Upper lobe of left lung (tissue), 6 donors: ENCODE measurements at regions not wholly inside any gene's neighbourhood (a gene's known extent, or its start where the extent isn't known, plus 50 kb on each side); places are given as distances from the start of the nearest gene placed in this dataset.

ENCODE experiments used
- ATAC-seq, 2 donors: fragments of 200-7000 bp; cut with Tn5 transposase; one replicate each; pipeline ENCODE4 v1.9.1; 2022; ENCODE audit warnings: mild to moderate bottlenecking in 2 of 2, moderate library complexity in 2 of 2; ENCODE audit not compliant: low FRiP score in 2 of 2
- DNase-seq, 2 donors: peaks; one replicate each; pipeline ENCODE4 v3.0.0-alpha.2; 2019 to 2020
- H3K27ac ChIP-seq, 4 donors: fragments of 200-600 bp; sonication (generic); one replicate each; pipeline ENCODE4 v1.5.1; 2016 to 2019
- H3K27me3 ChIP-seq, 4 donors: fragments of 200-600 bp; sonication (generic); one replicate each; pipeline ENCODE4 v1.5.1; 2017 to 2019
- H3K36me3 ChIP-seq, 4 donors: fragments of 200-600 bp; sonication (generic); one replicate each; pipeline ENCODE4 v1.5.1; 2016 to 2019
- H3K4me1 ChIP-seq, 4 donors: fragments of 200-600 bp; sonication (generic); one replicate each; pipeline ENCODE4 v1.5.1; 2018 to 2019
- H3K4me3 ChIP-seq, 4 donors: fragments of 200-600 bp; sonication (generic); one replicate each; pipeline ENCODE4 v1.5.1; 2017 to 2019; ENCODE audit warnings: mild to moderate bottlenecking in 2 of 4, moderate library complexity in 1 of 4
- H3K9me3 ChIP-seq, 4 donors: fragments of 200-600 bp; sonication (generic); one replicate each; pipeline ENCODE4 v1.5.1; 2018 to 2019
- CTCF ChIP-seq, 6 experiments: fragments of 450-650 bp in 4 of 6; fragments of 200-600 bp in 2 of 6; sonication (generic) in 2 of 6; IDR thresholded peaks; one replicate each; pipeline ENCODE4 v1.5.1; 2016 to 2019; ENCODE audit warnings: antibody characterized with exemption in 6 of 6
- EP300 ChIP-seq, 4 donors: sonication (generic); formaldehyde crosslinking; IDR thresholded peaks; one replicate each; pipeline ENCODE4 v1.5.1; 2017; ENCODE audit warnings: antibody characterized with exemption in 4 of 4, control low read depth in 2 of 4
- POLR2A ChIP-seq, 4 donors: fragments of 450-650 bp; IDR thresholded peaks; one replicate each; pipeline ENCODE4 v1.5.1; 2016 to 2017; ENCODE audit warnings: antibody characterized with exemption in 4 of 4, mild to moderate bottlenecking in 2 of 4
- POLR2AphosphoS5 ChIP-seq, 2 donors: sonication (generic); formaldehyde crosslinking; IDR thresholded peaks; one replicate each; pipeline ENCODE4 v1.5.1; 2017; ENCODE audit warnings: antibody characterized with exemption in 2 of 2
- WGBS, 2 donors: methylation state at CpG; one replicate each; pipeline ENCODE4 v1.1.5; 2017 to 2018; 5-methylcytosine and 5-hydroxymethylcytosine counted together
- donor health status: DM: no; HTN: no; CAD: no; lungs with moderate emphysema.
- donor health status: DM: no; HTN: yes; CAD: no; lungs with severe emphysema.

- no peaks in the 10 kb centered on the region for H3K27me3 ChIP-seq
- H3K27ac ChIP-seq = no peak overlapping the region
- ATAC-seq = no peak
- H3K36me3 ChIP-seq = no peaks in the 10 kb centered on the region
- DNase-seq = no peak
- 85 to 92% methylated on average over 4 of the region's 4 CpGs for WGBS, 2 donors
- no peaks in the 10 kb centered on the region for H3K9me3 ChIP-seq
- H3K4me3 ChIP-seq = no peak overlapping the region
- H3K4me1 ChIP-seq = peaks cover 0 to 7% (median 5%) of the 10 kb centered on the region in 4 donors
- no peak for TF ChIP-seq EP300 (IDR thresholded peaks at IDR 0.05)
- TF ChIP-seq CTCF (IDR thresholded peaks at IDR 0.05) = no peak
- TF ChIP-seq POLR2AphosphoS5 (IDR thresholded peaks at IDR 0.05) = no peak
- no peak for TF ChIP-seq POLR2A (IDR thresholded peaks at IDR 0.05)
Observed at GRCh38 chr10:110404413-110404812, 93.3 kb upstream of the DUSP5 start.

- Histone ChIP-seq H3K27ac (no peak overlapping the region), H3K27me3 (no peaks in the 10 kb centered on the region), H3K4me1 (peaks cover 0 to 8% (median 2%) of the 10 kb centered on the region in 4 donors), H3K9me3 (no peaks in the 10 kb centered on the region), H3K36me3 (no peaks in the 10 kb centered on the region), H3K4me3 (no peak overlapping the region)
- ATAC-seq = no peak
- WGBS, 2 donors = 84 to 85% methylated on average over 8 of the region's 8 CpGs
- DNase-seq = no peak
- no peak for TF ChIP-seq POLR2AphosphoS5 (IDR thresholded peaks at IDR 0.05)
- no peak for TF ChIP-seq EP300 (IDR thresholded peaks at IDR 0.05)
- TF ChIP-seq POLR2A (IDR thresholded peaks at IDR 0.05) = no peak
- no peak for TF ChIP-seq CTCF (IDR thresholded peaks at IDR 0.05)
Observed at GRCh38 chr10:110404825-110405224, 92.9 kb upstream of the DUSP5 start.

GRCh38 chr10:110405380-110405779 is 92.3 kb upstream of the DUSP5 start:
- Histone ChIP-seq H3K27me3 (no peaks in the 10 kb centered on the region), H3K4me3 (no peak overlapping the region), H3K27ac (no peak overlapping the region), H3K4me1 (peaks cover 5 to 13% (median 6%) of the 10 kb centered on the region in 4 donors), H3K9me3 (no peaks in the 10 kb centered on the region), H3K36me3 (no peaks in the 10 kb centered on the region)
- no peak for ATAC-seq
- DNase-seq = no peak
- WGBS, 2 donors = 85 to 88% methylated on average over 6 of the region's 6 CpGs
- TF ChIP-seq EP300 (IDR thresholded peaks at IDR 0.05) = no peak
- no peak for TF ChIP-seq POLR2A (IDR thresholded peaks at IDR 0.05)
- TF ChIP-seq POLR2AphosphoS5 (IDR thresholded peaks at IDR 0.05) = no peak
- TF ChIP-seq CTCF (IDR thresholded peaks at IDR 0.05) = no peak

- no peaks in the 10 kb centered on the region for H3K27me3 ChIP-seq
- WGBS, 2 donors = 92% methylated on average over 8 of the region's 8 CpGs
Observed at GRCh38 chr10:110407301-110408170, 90.2 kb upstream of the DUSP5 start.

More at GRCh38 chr10:110407301-110408170, 90.2 kb upstream of the DUSP5 start:
- H3K27ac ChIP-seq = no peak overlapping the region
- ATAC-seq = no peak
- H3K36me3 ChIP-seq = no peaks in the 10 kb centered on the region
- no peak overlapping the region for H3K4me3 ChIP-seq
- H3K9me3 ChIP-seq = no peaks in the 10 kb centered on the region
- peaks cover 12 to 21% (median 13%) of the 10 kb centered on the region in 4 donors for H3K4me1 ChIP-seq
- TF ChIP-seq POLR2AphosphoS5 (IDR thresholded peaks at IDR 0.05) = no peak
- TF ChIP-seq CTCF (IDR thresholded peaks at IDR 0.05) = no peak
- no peak for TF ChIP-seq POLR2A (IDR thresholded peaks at IDR 0.05)
- TF ChIP-seq EP300 (IDR thresholded peaks at IDR 0.05) = no peak
- no peak for DNase-seq
